ENCODE measurements at regions not wholly inside any gene's neighbourhood (a gene's known extent, or its start where the extent isn't known, plus 50 kb on each side); places are given as distances from the start of the nearest gene placed in this dataset.

GRCh38 chr13:21318891-21319532 lies 140.1 kb downstream of the ZDHHC20 start:
- no peak for TF ChIP-seq POLR2A (IDR thresholded peaks at IDR 0.05)
- TF ChIP-seq CTCF (IDR thresholded peaks at IDR 0.05 in 8 of 11, conservative IDR thresholded peaks at IDR 0.05 in 3 of 11), result no peak
